Fibroblast of lung (primary cell): ENCODE measurements at regions not wholly inside any gene's neighbourhood (a gene's known extent, or its start where the extent isn't known, plus 50 kb on each side); places are given as distances from the start of the nearest gene placed in this dataset.

Experiments used
- DNase-seq, 2 donors: peaks; one replicate each; pipeline versions ENCODE4 v3.0.0 to v3.0.0-alpha.2; 2010; ENCODE audit warnings: low read depth in 2 of 2
- H2AFZ ChIP-seq: 2 replicates; pipeline ENCODE4 v1.5.1; 2012; ENCODE audit warnings: low read length, control low read depth, inconsistent platforms
- H3K27ac ChIP-seq: 2 replicates; pipeline ENCODE4 v1.5.1; 2011; ENCODE audit warnings: low read length, control low read depth; ENCODE audit not compliant: insufficient read depth
- H3K27me3 ChIP-seq: 2 replicates; pipeline ENCODE4 v1.5.1; 2011; ENCODE audit warnings: mild to moderate bottlenecking, low read length; ENCODE audit not compliant: control insufficient read depth, insufficient read depth
- H3K36me3 ChIP-seq: 2 replicates; pipeline ENCODE4 v1.5.1; 2011; ENCODE audit warnings: low read length; ENCODE audit not compliant: control insufficient read depth, insufficient read depth
- H3K4me1 ChIP-seq: 2 replicates; pipeline ENCODE4 v1.5.1; 2011; ENCODE audit warnings: low read length; ENCODE audit not compliant: control insufficient read depth, insufficient read depth; ENCODE audit errors: extremely low read depth
- H3K4me2 ChIP-seq: 2 replicates; pipeline ENCODE4 v1.5.1; 2011; ENCODE audit warnings: low read length, control low read depth; ENCODE audit not compliant: insufficient read depth; ENCODE audit errors: extremely low read depth
- H3K4me3 ChIP-seq, 4 experiments: fragments of 200-600 bp in 1 of 4; sonication (generic) in 1 of 4; replicated peaks in 1 of 4; 2 replicates each; pipeline ENCODE4 v1.5.1; 2011 to 2016; ENCODE audit warnings: low read length in 4 of 4, low read depth in 3 of 4, mild to moderate bottlenecking in 3 of 4, control low read depth in 2 of 4, inconsistent platforms in 1 of 4, mixed read lengths in 1 of 4; ENCODE audit not compliant: insufficient read depth in 1 of 4; ENCODE audit errors: control extremely low read depth in 1 of 4
- H3K79me2 ChIP-seq: 2 replicates; pipeline ENCODE4 v1.5.1; 2012; ENCODE audit warnings: mild to moderate bottlenecking, low read length, inconsistent platforms; ENCODE audit not compliant: control insufficient read depth, insufficient read depth
- H3K9ac ChIP-seq: 2 replicates; pipeline ENCODE4 v1.5.1; 2011; ENCODE audit warnings: mild to moderate bottlenecking, low read length, control low read depth; ENCODE audit not compliant: insufficient read depth
- H3K9me3 ChIP-seq: 2 replicates; pipeline ENCODE4 v1.5.1; 2012; ENCODE audit warnings: low read depth, low read length; ENCODE audit not compliant: control insufficient read depth, insufficient read depth
- H4K20me1 ChIP-seq: 2 replicates; pipeline ENCODE4 v1.5.1; 2011; ENCODE audit warnings: low read length; ENCODE audit not compliant: control insufficient read depth, insufficient read depth; ENCODE audit errors: extremely low read depth
- EZH2 ChIP-seq: IDR thresholded peaks from 2 replicates; pipeline ENCODE4 v1.5.1; 2012; ENCODE audit warnings: low read length, control low read depth, mild to moderate bottlenecking; ENCODE audit errors: missing control alignments
- TF ChIP-seq, protein P1 (sequence below), 2 donors: IDR thresholded peaks in 1 of 2; conservative IDR thresholded peaks in 1 of 2; 1 replicate in 1 of 2; 2 replicates in 1 of 2; pipeline ENCODE4 v1.5.1; 2011 to 2012; ENCODE audit warnings: low read length in 2 of 2, control low read depth in 1 of 2, inconsistent platforms in 1 of 2, low read depth in 1 of 2, mild to moderate bottlenecking in 1 of 2

GRCh38 chr3:23108451-23109057 lies 94.6 kb upstream of the UBE2E2 start:
- no peaks in the 10 kb centered on the region for H4K20me1 ChIP-seq
- no peaks in the 10 kb centered on the region for H3K79me2 ChIP-seq
- no peaks in the 10 kb centered on the region for H3K4me1 ChIP-seq
- H3K27ac ChIP-seq: no peak overlapping the region
- no peak for DNase-seq
- no peaks in the 10 kb centered on the region for H3K9me3 ChIP-seq
- H3K4me2 ChIP-seq: no peak overlapping the region
- H3K9ac ChIP-seq: no peak overlapping the region
- no peak overlapping the region for H3K4me3 ChIP-seq
- no peaks in the 10 kb centered on the region for H3K27me3 ChIP-seq
- H3K36me3 ChIP-seq: no peaks in the 10 kb centered on the region
- no peak for TF ChIP-seq EZH2
- TF ChIP-seq, protein P1, sequence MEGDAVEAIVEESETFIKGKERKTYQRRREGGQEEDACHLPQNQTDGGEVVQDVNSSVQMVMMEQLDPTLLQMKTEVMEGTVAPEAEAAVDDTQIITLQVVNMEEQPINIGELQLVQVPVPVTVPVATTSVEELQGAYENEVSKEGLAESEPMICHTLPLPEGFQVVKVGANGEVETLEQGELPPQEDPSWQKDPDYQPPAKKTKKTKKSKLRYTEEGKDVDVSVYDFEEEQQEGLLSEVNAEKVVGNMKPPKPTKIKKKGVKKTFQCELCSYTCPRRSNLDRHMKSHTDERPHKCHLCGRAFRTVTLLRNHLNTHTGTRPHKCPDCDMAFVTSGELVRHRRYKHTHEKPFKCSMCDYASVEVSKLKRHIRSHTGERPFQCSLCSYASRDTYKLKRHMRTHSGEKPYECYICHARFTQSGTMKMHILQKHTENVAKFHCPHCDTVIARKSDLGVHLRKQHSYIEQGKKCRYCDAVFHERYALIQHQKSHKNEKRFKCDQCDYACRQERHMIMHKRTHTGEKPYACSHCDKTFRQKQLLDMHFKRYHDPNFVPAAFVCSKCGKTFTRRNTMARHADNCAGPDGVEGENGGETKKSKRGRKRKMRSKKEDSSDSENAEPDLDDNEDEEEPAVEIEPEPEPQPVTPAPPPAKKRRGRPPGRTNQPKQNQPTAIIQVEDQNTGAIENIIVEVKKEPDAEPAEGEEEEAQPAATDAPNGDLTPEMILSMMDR (conservative IDR thresholded peaks at IDR 0.05 in 1 of 2, IDR thresholded peaks at IDR 0.05 in 1 of 2; ENCODE audit: low read depth in 1 of 2, low read length in 2 of 2): no peak
- no peak overlapping the region for H2AFZ ChIP-seq

DNA sequence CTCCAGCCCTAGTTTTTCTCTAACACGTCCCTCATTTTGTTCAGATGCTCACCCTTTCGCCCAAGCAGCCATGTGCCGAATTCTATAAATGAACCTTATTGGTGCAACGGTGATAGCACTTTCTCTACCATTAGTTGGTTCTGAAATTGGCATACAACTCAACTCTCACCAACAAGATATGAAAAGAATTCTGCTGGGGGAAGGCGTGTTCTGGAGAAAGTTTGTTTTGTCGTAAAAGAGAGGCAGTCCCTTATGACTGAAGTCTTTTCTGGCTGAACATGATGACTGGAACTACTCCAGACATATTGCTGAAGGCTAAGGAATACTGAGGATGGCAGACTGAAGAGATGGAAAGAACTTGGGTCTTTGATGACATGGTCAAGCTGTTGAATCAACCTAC lies 91.8 kb upstream of the UBE2E2 start:
- Histone ChIP-seq H4K20me1 (no peaks in the 10 kb centered on the region), H3K4me2 (no peak overlapping the region), H3K36me3 (no peaks in the 10 kb centered on the region), H3K27me3 (no peaks in the 10 kb centered on the region), H3K27ac (no peak overlapping the region), H3K79me2 (no peaks in the 10 kb centered on the region), H3K9me3 (no peaks in the 10 kb centered on the region), H2AFZ (no peak overlapping the region), H3K4me3 (no peak overlapping the region), H3K9ac (no peak overlapping the region), H3K4me1 (no peaks in the 10 kb centered on the region)
- DNase-seq: no peak
- TF ChIP-seq, protein P1 (conservative IDR thresholded peaks at IDR 0.05 in 1 of 2, IDR thresholded peaks at IDR 0.05 in 1 of 2; ENCODE audit: low read depth in 1 of 2, low read length in 2 of 2): no peak
- TF ChIP-seq EZH2: no peak

DNA sequence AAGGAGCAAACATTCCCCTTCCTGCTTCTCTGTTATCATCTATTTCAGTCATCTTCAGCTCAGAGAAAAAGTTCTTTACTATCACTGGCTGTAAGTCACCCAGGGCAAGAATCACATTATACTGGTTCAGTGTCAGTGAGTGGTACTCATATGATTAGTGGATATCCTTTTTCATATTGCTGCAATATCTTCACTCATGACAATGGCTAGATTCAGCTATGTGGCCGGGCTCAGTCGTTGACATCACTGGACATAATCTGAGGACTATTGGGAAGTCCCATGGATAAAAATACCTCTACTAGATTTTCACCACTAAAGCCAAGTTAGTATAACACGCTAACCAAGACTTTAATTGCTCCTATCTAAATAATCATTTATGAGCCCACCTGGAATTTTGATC lies 91.3 kb upstream of the UBE2E2 start:
- Histone ChIP-seq H3K36me3 (no peaks in the 10 kb centered on the region), H3K4me3 (no peak overlapping the region), H3K4me2 (no peak overlapping the region), H3K79me2 (no peaks in the 10 kb centered on the region), H3K9ac (no peak overlapping the region), H2AFZ (no peak overlapping the region), H3K4me1 (no peaks in the 10 kb centered on the region), H3K27me3 (no peaks in the 10 kb centered on the region), H4K20me1 (no peaks in the 10 kb centered on the region), H3K9me3 (no peaks in the 10 kb centered on the region), H3K27ac (no peak overlapping the region)
- no peak for DNase-seq
- TF ChIP-seq EZH2: no peak
